SH-SY5Y (cell line): ENCODE measurements at regions not wholly inside any gene's neighbourhood (a gene's known extent, or its start where the extent isn't known, plus 50 kb on each side); places are given as distances from the start of the nearest gene placed in this dataset.

Source experiments
- GATA2 ChIP-seq: IDR thresholded peaks from 2 replicates; pipeline ENCODE4 v1.6.1; 2011; ENCODE audit warnings: mild to moderate bottlenecking, low read depth, low read length
- GATA3 ChIP-seq: IDR thresholded peaks from 2 replicates; pipeline ENCODE4 v1.6.1; 2011; ENCODE audit warnings: low read depth, mild to moderate bottlenecking, low read length, moderate library complexity

- TF ChIP-seq GATA2 (no peak), GATA3 (no peak)
These were observed 417.2 kb upstream of the MEIS1 start for GRCh38 chr2:66017763-66018162.
